ENCODE measurements at regions not wholly inside any gene's neighbourhood (a gene's known extent, or its start where the extent isn't known, plus 50 kb on each side); places are given as distances from the start of the nearest gene placed in this dataset.

DNA sequence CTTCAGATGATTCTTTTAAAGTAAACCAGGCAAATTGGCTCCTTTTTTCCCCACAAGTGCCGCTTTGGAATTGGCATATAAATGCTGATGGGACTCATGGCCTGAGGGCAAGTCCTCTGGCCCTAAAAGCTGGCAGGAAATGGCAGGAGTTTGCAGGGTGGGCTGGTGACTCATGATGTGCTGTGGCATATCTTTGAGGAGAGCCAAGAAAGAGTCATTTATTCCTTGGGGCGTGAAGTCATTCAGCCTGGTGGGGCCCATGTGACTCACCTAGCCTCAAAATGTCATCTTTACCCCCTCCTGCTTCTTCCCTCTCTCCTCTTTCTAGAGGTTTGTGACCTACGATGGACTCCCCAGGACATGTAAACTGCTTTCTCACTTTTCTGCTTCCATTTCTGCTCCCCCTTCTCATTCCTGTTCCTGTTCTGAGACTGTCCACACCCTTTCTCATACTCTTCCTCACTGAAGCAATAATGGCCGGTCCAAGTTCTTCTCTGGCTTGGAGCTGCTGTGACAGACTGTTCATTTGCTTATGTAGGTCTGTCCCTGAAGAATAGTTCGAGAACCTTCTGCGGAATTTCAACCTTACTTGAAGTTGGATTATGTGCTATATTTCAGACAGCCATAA lies 326.1 kb downstream of the SATB1 start:
- no peak for DNase-seq (ENCODE audit: low spot score, unreplicated experiment)
- no peak overlapping the region for H3K27ac Mint-ChIP-seq

DNA sequence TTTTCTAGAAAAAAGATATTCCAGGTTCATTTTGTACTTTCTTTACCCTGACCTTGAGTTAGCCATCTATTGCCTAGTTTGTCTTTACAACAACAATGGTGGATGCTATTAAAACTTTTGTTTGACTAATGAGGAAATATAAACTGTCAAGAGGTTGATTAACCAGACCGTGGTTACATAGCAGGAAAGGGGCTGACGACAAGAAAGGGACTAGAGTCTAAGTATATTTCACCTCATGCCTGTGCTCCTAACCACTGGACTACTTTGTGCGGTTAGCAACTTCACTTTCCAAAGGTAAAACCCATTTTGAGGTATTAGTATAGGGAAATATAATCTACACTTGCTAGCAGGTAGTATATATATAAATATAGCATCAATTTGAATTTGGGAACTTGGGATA lies 327.1 kb downstream of the SATB1 start:
- TF ChIP-seq, protein P1, sequence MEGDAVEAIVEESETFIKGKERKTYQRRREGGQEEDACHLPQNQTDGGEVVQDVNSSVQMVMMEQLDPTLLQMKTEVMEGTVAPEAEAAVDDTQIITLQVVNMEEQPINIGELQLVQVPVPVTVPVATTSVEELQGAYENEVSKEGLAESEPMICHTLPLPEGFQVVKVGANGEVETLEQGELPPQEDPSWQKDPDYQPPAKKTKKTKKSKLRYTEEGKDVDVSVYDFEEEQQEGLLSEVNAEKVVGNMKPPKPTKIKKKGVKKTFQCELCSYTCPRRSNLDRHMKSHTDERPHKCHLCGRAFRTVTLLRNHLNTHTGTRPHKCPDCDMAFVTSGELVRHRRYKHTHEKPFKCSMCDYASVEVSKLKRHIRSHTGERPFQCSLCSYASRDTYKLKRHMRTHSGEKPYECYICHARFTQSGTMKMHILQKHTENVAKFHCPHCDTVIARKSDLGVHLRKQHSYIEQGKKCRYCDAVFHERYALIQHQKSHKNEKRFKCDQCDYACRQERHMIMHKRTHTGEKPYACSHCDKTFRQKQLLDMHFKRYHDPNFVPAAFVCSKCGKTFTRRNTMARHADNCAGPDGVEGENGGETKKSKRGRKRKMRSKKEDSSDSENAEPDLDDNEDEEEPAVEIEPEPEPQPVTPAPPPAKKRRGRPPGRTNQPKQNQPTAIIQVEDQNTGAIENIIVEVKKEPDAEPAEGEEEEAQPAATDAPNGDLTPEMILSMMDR (IDR thresholded peaks at IDR 0.05; ENCODE audit: unreplicated experiment): no peak
- Mint-ChIP-seq H3K4me3 (ENCODE audit: low read depth) (no peak overlapping the region), H3K27me3 (no peaks in the 10 kb centered on the region), H3K27ac (no peak overlapping the region), H3K4me1 (ENCODE audit: low read depth) (no peaks in the 10 kb centered on the region), H3K36me3 (ENCODE audit: insufficient read depth) (peaks cover 9% of the 10 kb centered on the region), H3K9me3 (ENCODE audit: low read depth) (peaks cover 9% of the 10 kb centered on the region)
- DNase-seq (ENCODE audit: low spot score, unreplicated experiment): no peak

More for the DNA sequence above, 326.1 kb downstream of the SATB1 start:
- Mint-ChIP-seq H3K36me3 (ENCODE audit: insufficient read depth) (peaks cover 9% of the 10 kb centered on the region), H3K4me1 (ENCODE audit: low read depth) (no peaks in the 10 kb centered on the region), H3K9me3 (ENCODE audit: low read depth) (peaks cover 9% of the 10 kb centered on the region), H3K27me3 (no peaks in the 10 kb centered on the region), H3K4me3 (ENCODE audit: low read depth) (no peak overlapping the region)
- TF ChIP-seq, protein P1 (IDR thresholded peaks at IDR 0.05; ENCODE audit: unreplicated experiment): no peak

DNA sequence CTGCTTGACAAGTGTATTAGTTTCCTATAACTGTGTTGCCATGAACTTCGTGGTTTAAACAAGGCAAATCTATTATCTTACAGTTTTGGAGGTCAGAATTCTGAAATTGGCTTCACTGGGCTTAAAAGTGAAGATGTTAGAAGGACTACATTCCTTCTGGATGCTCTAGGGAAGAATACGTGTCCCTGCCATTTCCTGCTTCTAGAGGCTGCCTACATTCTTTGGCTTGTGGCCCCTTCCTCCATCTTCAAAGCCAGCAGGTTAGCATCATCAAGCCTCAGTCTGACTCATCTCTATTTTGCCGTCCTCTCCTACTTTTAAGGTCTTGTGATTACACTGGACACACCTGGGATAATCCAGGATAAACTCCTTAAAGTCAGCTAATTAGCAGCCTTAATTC lies 327.7 kb downstream of the SATB1 start:
- H3K4me3 Mint-ChIP-seq (ENCODE audit: low read depth): no peak overlapping the region
- H3K27me3 Mint-ChIP-seq: no peaks in the 10 kb centered on the region
- TF ChIP-seq, protein P1 (IDR thresholded peaks at IDR 0.05; ENCODE audit: unreplicated experiment): no peak
- H3K4me1 Mint-ChIP-seq (ENCODE audit: low read depth): peaks cover 1% of the 10 kb centered on the region
- no peak overlapping the region for H3K27ac Mint-ChIP-seq
- peaks cover 9% of the 10 kb centered on the region for H3K9me3 Mint-ChIP-seq (ENCODE audit: low read depth)
- peaks cover 9% of the 10 kb centered on the region for H3K36me3 Mint-ChIP-seq (ENCODE audit: insufficient read depth)
- DNase-seq (ENCODE audit: low spot score, unreplicated experiment): no peak

- Mint-ChIP-seq H3K27ac (no peak overlapping the region), H3K4me1 (ENCODE audit: low read depth) (peaks cover 2% of the 10 kb centered on the region), H3K4me3 (ENCODE audit: low read depth) (no peak overlapping the region), H3K9me3 (ENCODE audit: low read depth) (peaks cover 8% of the 10 kb centered on the region), H3K27me3 (no peaks in the 10 kb centered on the region), H3K36me3 (ENCODE audit: insufficient read depth) (peaks cover 8% of the 10 kb centered on the region)
- TF ChIP-seq, protein P1 (IDR thresholded peaks at IDR 0.05; ENCODE audit: unreplicated experiment): no peak
- no peak for DNase-seq (ENCODE audit: low spot score, unreplicated experiment)
Measured at GRCh38 chr3:18092726-18093125, 332.4 kb downstream of the SATB1 start.

DNA sequence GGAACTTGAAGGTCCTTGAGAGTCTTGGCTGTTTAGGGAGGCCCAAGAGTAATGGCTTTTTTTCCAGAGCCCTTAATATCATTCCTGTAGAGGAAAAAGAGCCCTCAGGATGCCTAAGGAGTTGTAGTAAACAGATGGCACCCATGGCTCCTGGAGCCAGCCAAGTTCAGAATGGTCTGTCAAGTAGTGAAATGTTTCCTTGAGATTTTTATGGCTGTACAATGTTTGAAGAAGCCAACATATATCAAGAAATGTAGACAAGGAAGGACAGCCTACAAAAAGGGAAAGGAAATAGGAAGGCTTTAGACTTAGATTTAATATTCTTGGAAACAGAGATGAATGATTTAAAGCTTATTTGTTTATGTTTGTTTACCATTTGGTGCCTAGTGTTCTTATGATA lies 334.8 kb downstream of the SATB1 start:
- DNase-seq (ENCODE audit: low spot score, unreplicated experiment): no peak

More for the DNA sequence above, 334.8 kb downstream of the SATB1 start:
- Mint-ChIP-seq H3K4me3 (ENCODE audit: low read depth) (no peak overlapping the region), H3K27me3 (no peaks in the 10 kb centered on the region), H3K4me1 (ENCODE audit: low read depth) (peaks cover 4% of the 10 kb centered on the region), H3K27ac (no peak overlapping the region), H3K9me3 (ENCODE audit: low read depth) (no peaks in the 10 kb centered on the region), H3K36me3 (ENCODE audit: insufficient read depth) (no peaks in the 10 kb centered on the region)
- TF ChIP-seq, protein P1 (IDR thresholded peaks at IDR 0.05; ENCODE audit: unreplicated experiment): no peak

Measured in progenitor cell of endocrine pancreas (in vitro differentiated cells).